ENCODE measurements at regions not wholly inside any gene's neighbourhood (a gene's known extent, or its start where the extent isn't known, plus 50 kb on each side); places are given as distances from the start of the nearest gene placed in this dataset.
A peak's percentile ranks its signal among the peaks of the same experiment; 100 is the strongest.

DNA sequence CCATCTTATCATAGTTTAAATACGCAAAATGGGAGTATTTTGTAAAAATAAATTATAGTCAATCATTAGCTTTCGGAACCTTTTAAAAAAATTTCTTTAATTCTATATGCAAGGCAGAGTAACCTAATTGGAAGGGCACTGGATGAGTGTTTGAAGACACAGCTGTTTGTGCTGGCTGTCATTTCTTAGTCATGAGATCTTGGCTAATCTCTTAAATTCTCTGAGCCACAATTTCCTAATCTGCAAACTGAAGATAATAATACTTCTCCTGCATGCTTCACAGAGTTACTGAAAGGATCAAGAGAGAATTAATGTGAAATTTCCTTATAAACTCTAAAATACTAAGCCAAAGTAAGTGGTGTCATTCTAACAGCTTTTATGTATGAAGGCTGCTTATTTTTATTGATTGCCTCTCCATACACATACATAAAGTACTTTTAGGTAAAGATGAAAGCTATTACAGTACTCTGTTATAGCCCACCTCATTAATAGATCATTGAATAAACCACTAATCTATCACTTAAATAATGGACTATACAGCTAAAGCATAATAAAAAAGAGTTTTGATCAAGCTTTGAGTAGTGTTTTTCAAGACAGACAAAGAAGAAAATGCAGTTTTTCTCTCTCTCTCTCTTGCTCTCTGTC is 383.7 kb upstream of the IRAK1BP1 start:
- DNase-seq: no peak
- H3K36me3 ChIP-seq (replicated peaks; ENCODE audit: control insufficient read depth, insufficient read depth, low read length): no peaks in the 10 kb centered on the region
- H3K27me3 ChIP-seq (ENCODE audit: control insufficient read depth, insufficient read depth, low read length): no peaks in the 10 kb centered on the region
- H3K4me3 ChIP-seq (ENCODE audit: insufficient read depth, low read depth, low read length): no peak overlapping the region

DNA sequence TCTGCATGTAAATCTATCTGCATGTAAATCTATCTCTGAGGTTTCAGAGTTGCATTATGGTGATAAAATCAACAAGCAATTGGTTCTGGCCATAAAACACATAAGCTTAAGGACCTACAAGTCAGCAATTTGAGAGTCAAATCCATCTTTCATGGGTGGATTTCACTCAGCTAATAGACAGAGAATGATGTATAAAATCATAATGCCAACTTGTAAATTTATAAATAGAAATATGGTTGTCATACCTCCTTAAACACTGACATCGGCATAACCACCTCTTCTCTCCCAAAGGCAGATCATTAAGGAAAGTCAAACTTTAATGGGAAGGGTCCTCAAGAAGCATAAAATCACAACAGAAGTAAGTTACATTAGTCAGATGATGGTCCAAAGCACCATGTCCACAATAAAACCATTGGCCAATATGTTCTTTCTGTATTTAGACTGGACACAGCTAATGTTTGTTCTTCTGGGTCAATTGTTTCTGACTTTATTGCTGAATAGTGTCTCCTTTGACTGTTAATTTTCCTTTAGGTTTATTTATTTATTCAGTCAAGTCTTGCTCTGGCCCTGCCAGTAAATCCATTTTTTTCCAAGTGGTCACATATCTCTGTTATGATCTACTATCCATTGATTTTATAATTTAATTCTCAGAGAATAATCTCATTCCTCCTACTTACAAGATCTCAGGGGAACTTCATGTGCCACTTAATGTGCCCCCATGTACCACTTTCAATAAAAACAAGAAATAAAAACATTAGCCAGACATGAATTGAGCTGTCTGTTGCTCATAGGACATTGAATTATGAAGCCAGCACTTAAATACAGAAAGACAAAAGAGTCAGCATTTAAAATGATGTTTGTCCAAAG is 382.9 kb upstream of the IRAK1BP1 start:
- H3K4me3 ChIP-seq (ENCODE audit: insufficient read depth, low read depth, low read length): no peak overlapping the region
- no peak for DNase-seq
- no peaks in the 10 kb centered on the region for H3K36me3 ChIP-seq (replicated peaks; ENCODE audit: control insufficient read depth, insufficient read depth, low read length)
- no peaks in the 10 kb centered on the region for H3K27me3 ChIP-seq (ENCODE audit: control insufficient read depth, insufficient read depth, low read length)

DNA sequence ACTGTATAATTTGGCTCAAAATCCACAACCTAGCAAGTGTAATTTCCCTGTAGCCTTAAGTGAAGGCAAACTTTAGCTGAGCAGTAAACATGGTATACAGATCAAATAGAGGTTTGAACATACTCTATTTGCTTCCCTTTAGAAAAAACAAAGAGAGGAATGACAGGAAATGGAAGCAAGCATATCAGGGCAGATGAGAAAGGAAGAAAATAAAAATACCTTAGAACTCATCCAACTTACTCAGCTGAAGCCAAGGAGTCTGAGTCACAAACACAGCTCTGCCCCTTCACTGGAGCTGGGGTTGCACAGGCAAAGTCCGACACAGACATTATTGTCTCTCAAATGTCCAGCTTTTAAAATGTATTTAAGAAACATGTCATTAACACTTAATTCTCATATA is 379.9 kb upstream of the IRAK1BP1 start:
- H3K36me3 ChIP-seq (replicated peaks; ENCODE audit: control insufficient read depth, insufficient read depth, low read length): no peaks in the 10 kb centered on the region
- no peak for DNase-seq
- no peaks in the 10 kb centered on the region for H3K27me3 ChIP-seq (ENCODE audit: control insufficient read depth, insufficient read depth, low read length)
- no peak overlapping the region for H3K4me3 ChIP-seq (ENCODE audit: insufficient read depth, low read depth, low read length)

DNA sequence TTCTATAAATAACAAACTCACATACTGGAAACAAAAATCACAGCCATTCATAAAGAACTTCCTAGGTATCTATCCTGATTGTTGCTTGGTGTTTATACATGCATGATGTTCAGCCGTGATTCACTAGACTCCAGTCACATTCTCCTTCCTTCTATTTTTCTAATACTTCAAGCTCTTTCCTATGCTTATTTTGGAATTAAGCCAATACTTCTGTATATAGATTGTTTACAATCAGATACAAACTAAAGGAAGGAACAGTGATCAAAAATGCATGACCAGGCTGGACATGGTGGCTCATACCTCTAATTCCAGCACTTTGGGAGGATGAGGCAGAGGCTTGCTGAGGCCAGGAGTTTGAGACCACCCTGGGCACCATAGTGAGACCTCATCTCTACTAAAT is 377.5 kb upstream of the IRAK1BP1 start:
- H3K27me3 ChIP-seq (ENCODE audit: control insufficient read depth, insufficient read depth, low read length): no peaks in the 10 kb centered on the region
- DNase-seq: no peak
- no peaks in the 10 kb centered on the region for H3K36me3 ChIP-seq (replicated peaks; ENCODE audit: control insufficient read depth, insufficient read depth, low read length)
- no peak overlapping the region for H3K4me3 ChIP-seq (ENCODE audit: insufficient read depth, low read depth, low read length)

DNA sequence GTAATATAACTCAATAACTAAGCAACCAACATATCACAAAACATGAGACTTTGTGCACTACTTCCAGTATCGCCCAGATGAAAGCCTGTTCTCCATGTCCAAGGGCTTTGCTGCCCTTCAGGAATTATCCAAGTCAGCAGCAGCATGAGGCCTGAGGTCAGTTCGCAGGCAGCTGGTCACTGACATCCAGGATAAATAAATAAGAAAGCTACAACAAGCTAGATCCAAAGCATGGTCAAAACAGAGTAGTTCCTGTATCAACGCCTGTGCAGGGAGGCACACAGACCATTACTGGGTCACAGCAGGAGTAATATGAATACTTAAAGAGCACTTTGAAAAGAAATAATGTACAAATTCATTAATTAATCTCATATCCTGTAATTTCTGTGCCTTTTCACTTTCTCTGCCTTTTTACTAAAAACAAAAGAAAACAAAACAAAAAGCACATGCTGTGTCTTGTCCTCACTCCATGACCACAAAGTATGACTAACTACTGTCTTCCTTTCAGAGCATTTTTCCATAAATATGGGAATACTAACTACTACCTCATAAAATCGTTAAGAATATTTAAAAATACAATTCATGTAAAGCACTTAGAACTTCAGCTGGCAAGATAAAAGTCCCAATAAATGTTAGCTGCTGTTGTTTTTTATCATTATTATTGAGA is 374.9 kb upstream of the IRAK1BP1 start:
- DNase-seq: no peak
- Histone ChIP-seq H3K27me3 (ENCODE audit: control insufficient read depth, insufficient read depth, low read length) (no peaks in the 10 kb centered on the region), H3K36me3 (replicated peaks; ENCODE audit: control insufficient read depth, insufficient read depth, low read length) (no peaks in the 10 kb centered on the region), H3K4me3 (ENCODE audit: insufficient read depth, low read depth, low read length) (no peak overlapping the region)

DNA sequence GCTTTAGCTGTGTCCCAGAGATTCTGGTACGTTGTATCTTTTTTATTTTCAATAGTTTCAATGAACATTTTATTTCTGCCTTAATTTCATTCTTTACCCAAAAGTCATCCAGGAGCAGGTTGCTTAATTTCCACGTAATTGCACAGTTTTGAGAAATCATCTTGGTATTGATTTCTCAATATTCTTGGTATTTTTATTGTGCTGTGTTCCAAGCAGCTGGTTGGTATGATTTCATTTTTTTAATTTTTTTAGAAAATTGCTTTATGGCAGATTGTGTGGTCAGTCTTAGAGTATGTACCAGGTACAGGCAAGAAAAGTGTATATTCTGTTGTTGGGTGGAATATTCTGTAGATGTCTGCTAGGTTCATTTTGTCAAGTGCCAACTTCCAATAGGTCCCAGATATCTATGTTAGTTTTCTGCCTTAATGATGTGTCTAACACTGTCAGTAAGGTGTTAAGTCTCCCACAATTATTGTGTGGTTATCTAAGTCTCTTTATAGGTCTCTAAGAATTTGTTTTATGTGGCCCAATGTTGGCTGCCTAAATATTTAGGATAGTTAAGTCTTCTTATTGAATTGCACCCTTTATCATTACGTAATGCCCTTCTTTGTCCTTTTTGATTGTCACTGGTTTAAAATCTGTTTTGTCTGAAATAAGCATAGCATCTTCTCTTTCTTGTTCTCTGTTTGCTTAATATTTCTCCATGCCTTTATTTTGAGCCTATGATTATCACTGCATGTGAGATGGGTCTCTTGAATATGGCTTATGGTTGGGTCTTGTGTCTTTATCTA is 366.9 kb upstream of the IRAK1BP1 start:
- Histone ChIP-seq H3K4me3 (ENCODE audit: insufficient read depth, low read depth, low read length) (no peak overlapping the region), H3K27me3 (ENCODE audit: control insufficient read depth, insufficient read depth, low read length) (no peaks in the 10 kb centered on the region), H3K36me3 (replicated peaks; ENCODE audit: control insufficient read depth, insufficient read depth, low read length) (no peaks in the 10 kb centered on the region)
- no peak for DNase-seq

DNA sequence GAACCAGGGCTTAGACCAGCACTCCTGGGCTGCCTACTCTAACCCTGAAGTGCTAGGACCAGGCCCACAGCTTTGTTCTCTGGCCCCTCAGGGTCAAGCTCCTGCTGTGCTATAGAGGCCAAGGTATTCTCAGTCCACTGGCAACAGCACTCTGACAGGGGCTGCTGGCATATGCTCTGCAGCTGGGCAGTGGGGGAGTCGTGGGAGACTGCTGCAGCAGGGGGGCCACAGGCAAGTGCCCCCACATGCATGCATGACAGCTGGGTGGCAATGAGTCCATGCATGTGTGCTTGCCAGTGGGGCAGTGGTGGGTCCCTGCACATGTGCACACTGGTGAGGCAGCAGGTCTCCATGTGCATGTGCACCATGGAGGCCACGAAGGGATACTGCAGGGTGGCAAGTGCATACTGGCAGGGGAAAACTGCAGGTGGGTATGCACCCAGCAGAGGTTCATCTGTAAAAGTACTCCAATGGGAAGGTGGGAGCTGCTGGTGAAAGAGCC is 364.9 kb upstream of the IRAK1BP1 start:
- no peak overlapping the region for H3K4me3 ChIP-seq (ENCODE audit: insufficient read depth, low read depth, low read length)
- H3K36me3 ChIP-seq (replicated peaks; ENCODE audit: control insufficient read depth, insufficient read depth, low read length): no peaks in the 10 kb centered on the region
- DNase-seq: no peak
- no peaks in the 10 kb centered on the region for H3K27me3 ChIP-seq (ENCODE audit: control insufficient read depth, insufficient read depth, low read length)

DNA sequence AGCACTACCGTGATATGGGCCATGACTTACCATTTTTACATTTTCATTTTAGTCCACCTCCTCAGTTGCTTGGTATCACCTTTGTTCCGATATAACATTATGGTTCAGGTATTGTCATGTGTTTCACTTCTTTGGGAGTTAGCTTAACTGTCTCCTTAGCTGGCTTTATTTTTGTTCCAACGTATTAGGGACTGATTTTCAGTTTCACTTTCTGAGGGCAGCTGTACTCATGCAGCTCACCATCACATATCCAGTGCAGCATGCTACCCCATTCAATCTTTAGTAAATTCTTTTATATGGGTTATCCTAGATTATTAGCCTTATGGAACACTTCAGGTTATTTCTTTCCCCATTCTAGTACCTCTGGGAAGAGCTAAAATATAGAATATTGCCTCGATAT is 362.2 kb upstream of the IRAK1BP1 start:
- no peak for DNase-seq
- no peaks in the 10 kb centered on the region for H3K36me3 ChIP-seq (replicated peaks; ENCODE audit: control insufficient read depth, insufficient read depth, low read length)
- no peaks in the 10 kb centered on the region for H3K27me3 ChIP-seq (ENCODE audit: control insufficient read depth, insufficient read depth, low read length)
- H3K4me3 ChIP-seq (ENCODE audit: insufficient read depth, low read depth, low read length): no peak overlapping the region

DNA sequence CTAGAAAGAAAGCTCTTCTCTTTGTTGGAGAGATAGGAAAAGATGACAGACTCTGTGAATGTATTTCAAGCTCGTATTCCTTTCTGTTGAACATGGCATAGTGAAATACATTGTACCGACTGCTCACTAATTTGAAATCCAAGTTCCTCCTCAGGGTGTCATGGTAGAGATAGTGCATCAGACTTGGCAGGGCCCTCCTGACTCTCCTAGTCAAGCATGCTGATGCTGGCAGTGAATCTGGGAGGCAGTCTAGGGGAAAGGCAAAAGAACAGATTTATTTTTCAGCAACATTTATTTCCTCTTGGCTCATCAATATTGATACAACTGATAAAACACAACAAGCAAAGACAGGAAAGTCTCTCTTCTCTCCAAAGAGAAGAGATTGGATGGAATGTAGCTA is 356.3 kb upstream of the IRAK1BP1 start:
- Histone ChIP-seq H3K27me3 (ENCODE audit: control insufficient read depth, insufficient read depth, low read length) (no peaks in the 10 kb centered on the region), H3K4me3 (ENCODE audit: insufficient read depth, low read depth, low read length) (no peak overlapping the region), H3K36me3 (replicated peaks; ENCODE audit: control insufficient read depth, insufficient read depth, low read length) (no peaks in the 10 kb centered on the region)
- no peak for DNase-seq

DNA sequence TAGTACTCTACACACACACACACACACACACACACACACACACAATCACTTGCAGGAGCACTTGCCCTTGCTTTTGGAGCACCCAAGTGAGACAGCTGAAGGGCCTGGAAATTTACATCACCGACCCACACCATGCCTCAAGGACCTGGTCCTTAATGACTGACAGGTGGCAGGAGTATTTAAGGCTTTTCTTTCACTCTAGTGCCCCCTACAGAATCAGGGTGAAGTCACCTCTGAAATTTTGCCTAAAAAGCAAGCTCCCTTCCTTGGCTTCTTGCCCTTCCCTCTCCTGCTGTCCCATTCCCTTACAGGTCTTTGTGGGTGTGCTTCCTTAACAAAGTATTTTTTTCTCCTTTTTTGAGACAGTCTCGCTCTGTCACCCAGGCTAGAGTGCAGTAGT is 353.5 kb upstream of the IRAK1BP1 start:
- no peak overlapping the region for H3K4me3 ChIP-seq (ENCODE audit: insufficient read depth, low read depth, low read length)
- DNase-seq: peak; percentile 40
- H3K27me3 ChIP-seq (ENCODE audit: control insufficient read depth, insufficient read depth, low read length): no peaks in the 10 kb centered on the region
- H3K36me3 ChIP-seq (replicated peaks; ENCODE audit: control insufficient read depth, insufficient read depth, low read length): no peaks in the 10 kb centered on the region

DNA sequence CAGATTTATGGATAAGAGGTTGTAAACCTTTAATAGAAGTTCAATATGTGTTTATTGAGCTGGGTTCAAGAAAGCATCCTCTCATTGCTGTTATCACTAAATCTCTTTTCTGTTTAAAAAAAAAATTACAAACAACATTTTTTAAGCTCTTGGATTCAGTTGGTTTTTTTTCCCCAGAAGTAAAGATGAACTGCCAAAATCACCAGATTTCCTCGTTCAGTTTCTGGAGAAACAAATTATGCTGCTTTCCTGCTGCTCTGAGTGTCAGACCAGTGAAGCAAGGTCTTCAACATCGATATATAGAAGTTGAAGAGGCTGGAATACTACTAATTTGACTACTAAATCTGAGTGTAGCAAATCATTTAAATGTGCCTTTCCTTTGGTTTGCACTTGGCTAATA is 352.1 kb upstream of the IRAK1BP1 start:
- DNase-seq: no peak
- Histone ChIP-seq H3K36me3 (replicated peaks; ENCODE audit: control insufficient read depth, insufficient read depth, low read length) (no peaks in the 10 kb centered on the region), H3K4me3 (ENCODE audit: insufficient read depth, low read depth, low read length) (no peak overlapping the region), H3K27me3 (ENCODE audit: control insufficient read depth, insufficient read depth, low read length) (no peaks in the 10 kb centered on the region)

DNA sequence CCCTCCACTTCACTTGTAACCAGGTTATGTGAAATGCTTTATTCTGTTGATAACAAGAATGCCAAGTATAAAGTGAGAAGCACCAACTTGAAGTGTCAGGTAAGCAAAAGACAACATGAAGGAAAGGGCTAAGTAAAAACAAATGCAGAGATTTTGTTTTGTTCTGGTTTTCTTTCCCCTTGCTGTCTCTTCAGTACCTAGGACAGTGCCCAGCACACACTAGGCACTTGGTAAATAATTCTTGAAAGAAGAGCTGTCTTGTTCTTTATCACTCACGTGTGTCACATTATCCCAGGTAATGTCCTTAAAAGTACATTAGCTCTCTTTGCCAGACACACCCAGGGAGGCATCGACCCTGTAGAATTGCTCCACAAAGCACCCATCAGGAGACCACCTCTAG is 350.0 kb upstream of the IRAK1BP1 start:
- no peaks in the 10 kb centered on the region for H3K27me3 ChIP-seq (ENCODE audit: control insufficient read depth, insufficient read depth, low read length)

DNA sequence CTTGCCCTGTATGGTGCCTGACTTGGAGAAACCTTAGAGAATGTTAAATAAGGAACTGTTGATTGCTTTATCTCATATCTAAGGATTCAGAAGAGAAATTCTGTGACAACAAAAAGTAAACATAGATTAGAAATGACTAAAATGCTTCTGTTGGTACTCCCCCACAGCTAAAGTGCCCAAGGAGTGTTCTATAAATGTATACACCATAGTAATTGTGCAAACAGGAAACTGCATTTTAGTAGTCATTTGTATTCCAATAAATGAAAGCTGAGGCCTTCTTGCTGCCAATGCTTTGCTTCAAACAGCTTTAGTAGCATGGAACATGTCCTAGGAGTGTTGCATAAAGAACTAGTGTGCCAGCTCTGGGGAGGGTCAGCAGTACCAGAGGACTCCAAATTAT is 343.7 kb upstream of the IRAK1BP1 start:
- no peak overlapping the region for H3K4me3 ChIP-seq (ENCODE audit: insufficient read depth, low read depth, low read length)
- no peaks in the 10 kb centered on the region for H3K27me3 ChIP-seq (ENCODE audit: control insufficient read depth, insufficient read depth, low read length)
- DNase-seq: no peak
- no peaks in the 10 kb centered on the region for H3K36me3 ChIP-seq (replicated peaks; ENCODE audit: control insufficient read depth, insufficient read depth, low read length)

More for the DNA sequence above, 350.0 kb upstream of the IRAK1BP1 start:
- Histone ChIP-seq H3K36me3 (replicated peaks; ENCODE audit: control insufficient read depth, insufficient read depth, low read length) (no peaks in the 10 kb centered on the region), H3K4me3 (ENCODE audit: insufficient read depth, low read depth, low read length) (no peak overlapping the region)
- DNase-seq: no peak

DNA sequence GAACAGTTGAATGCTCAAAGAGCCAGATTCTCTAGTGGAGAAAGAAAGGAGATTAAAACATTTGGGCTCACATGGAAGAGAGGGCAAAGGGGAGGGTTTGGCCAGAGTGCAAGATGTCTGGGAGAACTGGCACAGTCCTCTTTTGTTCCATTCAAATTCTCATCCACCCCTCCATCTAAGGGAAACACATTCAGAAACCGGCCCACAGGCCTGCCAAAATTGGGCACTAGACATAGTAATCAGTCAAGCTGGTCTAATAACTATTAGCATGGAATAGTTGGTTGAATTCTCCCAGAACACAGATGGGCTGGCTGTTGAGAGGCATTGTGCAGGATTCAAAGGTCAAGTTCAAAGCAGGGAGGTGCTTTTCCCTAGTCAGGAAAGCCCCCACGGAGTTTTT is 341.4 kb upstream of the IRAK1BP1 start:
- H3K36me3 ChIP-seq (replicated peaks; ENCODE audit: control insufficient read depth, insufficient read depth, low read length): no peaks in the 10 kb centered on the region
- no peaks in the 10 kb centered on the region for H3K27me3 ChIP-seq (ENCODE audit: control insufficient read depth, insufficient read depth, low read length)
- DNase-seq: no peak

More for the DNA sequence above, 341.4 kb upstream of the IRAK1BP1 start:
- H3K4me3 ChIP-seq (ENCODE audit: insufficient read depth, low read depth, low read length): no peak overlapping the region
